ENCODE measurements at regions not wholly inside any gene's neighbourhood (a gene's known extent, or its start where the extent isn't known, plus 50 kb on each side); places are given as distances from the start of the nearest gene placed in this dataset.

DNA sequence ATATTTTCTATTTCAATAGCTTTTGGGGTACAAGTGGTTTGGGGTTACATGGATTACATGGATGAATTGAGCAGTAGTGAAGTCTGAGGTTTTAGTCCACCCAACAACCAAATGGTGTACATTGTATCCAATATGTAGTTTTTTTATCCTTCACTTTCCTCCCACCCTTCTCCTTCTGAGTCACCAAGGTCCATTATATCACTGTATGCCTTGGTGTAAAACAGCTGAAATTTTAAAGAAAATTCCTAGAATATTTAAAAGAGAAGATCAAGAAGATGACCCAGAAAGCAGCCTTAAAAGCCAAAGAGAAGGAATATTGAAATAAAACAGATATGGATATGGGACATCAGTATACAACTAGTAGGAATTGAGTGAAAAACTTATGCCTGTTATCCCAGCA, 204.2 kb upstream of the COL8A1 start:
- TF ChIP-seq, protein P1, sequence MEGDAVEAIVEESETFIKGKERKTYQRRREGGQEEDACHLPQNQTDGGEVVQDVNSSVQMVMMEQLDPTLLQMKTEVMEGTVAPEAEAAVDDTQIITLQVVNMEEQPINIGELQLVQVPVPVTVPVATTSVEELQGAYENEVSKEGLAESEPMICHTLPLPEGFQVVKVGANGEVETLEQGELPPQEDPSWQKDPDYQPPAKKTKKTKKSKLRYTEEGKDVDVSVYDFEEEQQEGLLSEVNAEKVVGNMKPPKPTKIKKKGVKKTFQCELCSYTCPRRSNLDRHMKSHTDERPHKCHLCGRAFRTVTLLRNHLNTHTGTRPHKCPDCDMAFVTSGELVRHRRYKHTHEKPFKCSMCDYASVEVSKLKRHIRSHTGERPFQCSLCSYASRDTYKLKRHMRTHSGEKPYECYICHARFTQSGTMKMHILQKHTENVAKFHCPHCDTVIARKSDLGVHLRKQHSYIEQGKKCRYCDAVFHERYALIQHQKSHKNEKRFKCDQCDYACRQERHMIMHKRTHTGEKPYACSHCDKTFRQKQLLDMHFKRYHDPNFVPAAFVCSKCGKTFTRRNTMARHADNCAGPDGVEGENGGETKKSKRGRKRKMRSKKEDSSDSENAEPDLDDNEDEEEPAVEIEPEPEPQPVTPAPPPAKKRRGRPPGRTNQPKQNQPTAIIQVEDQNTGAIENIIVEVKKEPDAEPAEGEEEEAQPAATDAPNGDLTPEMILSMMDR (IDR thresholded peaks at IDR 0.05; ENCODE audit: low read depth, low read length, missing control alignments) = no peak
- in situ Hi-C loops (cut with HindIII; ENCODE audit: low pct_ligation_motif_present, low sequenced_read_pairs) = no loop called here
- DNase-seq = no peak
- H3K4me3 ChIP-seq (ENCODE audit: low read depth, low read length) = no peak overlapping the region
- no peak overlapping the region for H3K27ac ChIP-seq
- H3K36me3 ChIP-seq (replicated peaks) = no peaks in the 10 kb centered on the region
- H3K27me3 ChIP-seq (replicated peaks) = no peaks in the 10 kb centered on the region

DNA sequence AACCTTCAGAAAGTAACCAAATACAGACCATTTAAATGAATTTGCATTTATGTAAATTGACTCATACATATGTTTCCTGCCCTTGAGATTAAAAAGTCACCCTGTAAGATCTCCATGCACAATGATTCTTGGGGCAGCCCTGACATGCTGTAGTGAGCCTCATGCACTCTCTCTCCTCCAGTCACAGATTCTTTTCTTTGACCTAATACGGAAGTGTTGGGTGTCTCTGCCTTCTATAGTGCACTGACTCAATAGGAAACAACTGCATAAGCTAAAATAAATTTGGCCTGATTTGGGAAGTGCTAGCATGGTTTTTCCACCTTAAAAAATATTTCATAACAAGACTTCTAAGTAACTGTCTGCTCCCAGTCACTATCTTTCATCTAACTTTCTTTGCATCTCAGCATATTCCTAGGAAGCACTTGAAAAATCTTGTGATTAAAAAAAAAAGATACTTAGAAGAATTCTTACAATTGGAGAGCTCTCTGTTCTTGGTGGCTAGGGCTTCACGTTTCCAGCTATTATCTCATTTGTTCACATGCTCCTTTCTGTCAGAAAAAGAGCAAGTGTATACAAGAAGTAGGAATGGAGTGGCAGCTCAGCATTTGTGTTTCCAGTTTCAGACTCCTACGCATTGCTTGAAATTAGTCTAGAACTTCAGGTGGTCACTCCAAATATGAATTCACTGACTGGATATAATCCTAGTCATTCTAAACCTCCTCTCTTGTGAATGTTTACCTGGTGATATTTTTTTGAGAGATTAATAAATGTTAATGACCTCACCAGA, 207.9 kb upstream of the COL8A1 start:
- TF ChIP-seq, protein P1 (IDR thresholded peaks at IDR 0.05; ENCODE audit: low read depth, low read length, missing control alignments) = no peak
- DNase-seq = no peak
- H3K27ac ChIP-seq = no peak overlapping the region
- no peak overlapping the region for H3K4me3 ChIP-seq (ENCODE audit: low read depth, low read length)
- H3K27me3 ChIP-seq (replicated peaks) = no peaks in the 10 kb centered on the region
- in situ Hi-C loops (cut with HindIII; ENCODE audit: low pct_ligation_motif_present, low sequenced_read_pairs) = no loop called here
- H3K36me3 ChIP-seq (replicated peaks) = no peaks in the 10 kb centered on the region

DNA sequence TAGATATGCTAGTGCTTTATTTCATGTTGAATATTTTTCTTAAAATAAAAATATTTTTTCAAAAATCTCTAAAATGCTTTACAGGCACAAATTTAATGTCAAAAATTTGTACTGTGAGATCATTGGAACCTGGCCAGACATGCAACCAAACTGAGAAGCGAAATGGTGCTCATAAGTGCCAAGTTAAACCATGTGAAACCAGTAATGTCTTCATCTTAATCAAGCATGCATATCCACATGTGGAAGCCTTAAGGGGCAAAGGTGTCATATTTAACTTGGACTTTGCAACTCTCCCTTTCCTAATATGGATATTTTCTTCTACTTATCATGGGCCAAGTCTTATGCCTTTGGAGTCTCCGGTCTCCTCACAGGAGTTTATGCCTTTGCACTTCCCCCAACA, 208.9 kb upstream of the COL8A1 start:
- no peaks in the 10 kb centered on the region for H3K27me3 ChIP-seq (replicated peaks)
- TF ChIP-seq, protein P1 (IDR thresholded peaks at IDR 0.05; ENCODE audit: low read depth, low read length, missing control alignments) = no peak
- in situ Hi-C loops (cut with HindIII; ENCODE audit: low pct_ligation_motif_present, low sequenced_read_pairs) = no loop called here
- DNase-seq = no peak
- H3K36me3 ChIP-seq (replicated peaks) = no peaks in the 10 kb centered on the region
- H3K4me3 ChIP-seq (ENCODE audit: low read depth, low read length) = no peak overlapping the region
- H3K27ac ChIP-seq = no peak overlapping the region

DNA sequence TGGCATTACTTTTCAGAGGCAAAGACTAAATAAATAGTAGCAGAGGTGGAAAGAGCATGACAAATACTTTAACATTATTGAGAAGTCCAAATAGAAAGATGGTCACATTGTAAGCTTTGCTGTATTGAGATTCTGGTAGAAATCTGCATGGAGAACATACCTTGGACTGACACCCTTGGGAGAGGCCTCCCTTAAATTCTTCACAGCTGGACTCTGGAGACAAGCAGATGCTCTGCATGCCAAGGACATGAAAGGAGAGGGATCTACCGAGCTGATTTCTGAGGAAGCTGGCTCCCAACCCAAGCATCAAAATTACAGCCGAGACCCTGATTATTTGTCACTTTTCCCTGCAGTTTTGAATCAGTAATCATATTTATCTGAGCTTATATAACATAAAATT, 212.5 kb upstream of the COL8A1 start:
- TF ChIP-seq, protein P1 (IDR thresholded peaks at IDR 0.05; ENCODE audit: low read depth, low read length, missing control alignments) = no peak
- in situ Hi-C loops (cut with HindIII; ENCODE audit: low pct_ligation_motif_present, low sequenced_read_pairs) = no loop called here
- DNase-seq = no peak

DNA sequence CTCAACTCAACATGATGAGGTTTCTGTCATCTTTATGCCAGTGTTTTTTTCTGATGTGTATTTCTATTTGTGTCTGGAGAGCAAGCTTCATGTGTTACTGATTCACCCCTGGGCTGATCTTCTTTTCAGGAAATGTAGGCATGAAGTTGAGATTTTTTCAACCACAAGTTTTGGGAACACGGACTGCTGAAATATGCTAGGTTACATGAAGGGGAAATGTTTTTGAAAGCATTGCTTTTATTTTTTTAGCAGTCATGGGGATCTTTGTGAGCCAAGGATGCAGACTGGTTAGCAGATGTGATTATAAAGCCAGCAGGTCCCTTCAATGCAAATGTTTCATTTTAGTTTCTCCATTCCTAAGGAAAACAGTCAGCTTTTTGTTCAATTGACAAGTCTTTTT, 219.3 kb upstream of the COL8A1 start:
- TF ChIP-seq, protein P1 (IDR thresholded peaks at IDR 0.05; ENCODE audit: low read depth, low read length, missing control alignments) = no peak
- no peaks in the 10 kb centered on the region for H3K36me3 ChIP-seq (replicated peaks)
- in situ Hi-C loops (cut with HindIII; ENCODE audit: low pct_ligation_motif_present, low sequenced_read_pairs) = no loop called here

More for the DNA sequence above, 212.5 kb upstream of the COL8A1 start:
- no peaks in the 10 kb centered on the region for H3K27me3 ChIP-seq (replicated peaks)
- no peak overlapping the region for H3K4me3 ChIP-seq (ENCODE audit: low read depth, low read length)
- H3K36me3 ChIP-seq (replicated peaks) = no peaks in the 10 kb centered on the region
- H3K27ac ChIP-seq = no peak overlapping the region

DNA sequence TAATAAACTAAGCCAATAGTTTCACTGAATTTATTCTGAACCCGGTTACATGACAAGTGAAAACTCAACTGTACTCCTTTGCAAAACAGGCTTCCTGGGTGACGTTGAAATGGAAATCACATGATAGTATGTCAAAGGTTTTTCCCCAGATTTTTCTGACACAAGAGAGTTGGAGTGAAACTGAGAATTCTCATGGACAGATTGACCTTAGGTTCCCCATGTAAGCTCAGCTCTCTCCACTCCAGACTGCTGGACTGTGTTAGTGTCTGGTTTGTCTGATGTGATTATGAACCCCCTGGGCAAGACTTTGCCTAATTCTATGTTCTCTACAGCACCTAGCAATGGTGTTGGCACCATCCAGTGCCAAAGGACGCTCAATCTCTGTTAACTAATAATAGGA, 219.7 kb upstream of the COL8A1 start:
- DNase-seq = no peak
- no peaks in the 10 kb centered on the region for H3K27me3 ChIP-seq (replicated peaks)
- H3K27ac ChIP-seq = peak overlapping the region; percentile 38
- in situ Hi-C loops (cut with HindIII; ENCODE audit: low pct_ligation_motif_present, low sequenced_read_pairs) = no loop called here
- TF ChIP-seq, protein P1 (IDR thresholded peaks at IDR 0.05; ENCODE audit: low read depth, low read length, missing control alignments) = no peak
- H3K36me3 ChIP-seq (replicated peaks) = no peaks in the 10 kb centered on the region
- no peak overlapping the region for H3K4me3 ChIP-seq (ENCODE audit: low read depth, low read length)

More for the DNA sequence above, 219.3 kb upstream of the COL8A1 start:
- H3K4me3 ChIP-seq (ENCODE audit: low read depth, low read length) = no peak overlapping the region
- no peak for DNase-seq
- peak overlapping the region; percentile 38 for H3K27ac ChIP-seq
- H3K27me3 ChIP-seq (replicated peaks) = no peaks in the 10 kb centered on the region
